ENCODE measurements at regions not wholly inside any gene's neighbourhood (a gene's known extent, or its start where the extent isn't known, plus 50 kb on each side); places are given as distances from the start of the nearest gene placed in this dataset.

DNA sequence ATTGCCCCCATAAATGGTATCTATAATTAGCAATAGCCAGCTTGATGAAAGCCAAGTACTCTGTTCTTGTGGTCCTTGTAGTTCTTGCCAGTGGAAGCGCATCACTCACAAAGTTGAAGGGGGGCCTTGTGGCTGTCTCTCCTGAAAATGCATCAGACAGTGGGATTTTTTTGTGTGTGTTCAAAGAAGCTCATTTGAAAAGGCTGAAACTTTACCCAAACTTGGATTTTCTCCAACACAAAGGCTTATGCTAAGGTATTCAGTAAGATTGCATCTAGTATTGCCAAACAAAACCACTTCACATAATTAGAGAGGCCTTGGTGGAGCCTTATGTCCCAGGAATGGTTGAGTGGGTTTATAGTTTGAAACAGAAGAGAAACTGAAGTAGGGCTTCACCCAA, 216.7 kb upstream of the TMTC1 start:
- TF ChIP-seq EZH2 (IDR thresholded peaks at IDR 0.05; ENCODE audit: insufficient read depth, poor library complexity, severe bottlenecking), result no peak
- no peak for TF ChIP-seq EZH2phosphoT487 (IDR thresholded peaks at IDR 0.05; ENCODE audit: insufficient read depth, low read depth)
